LoVo (cell line): ENCODE measurements at regions not wholly inside any gene's neighbourhood (a gene's known extent, or its start where the extent isn't known, plus 50 kb on each side); places are given as distances from the start of the nearest gene placed in this dataset.
"Not testable (repeated sequence)": the region's sequence is repeated elsewhere in the genome, so short reads cannot be mapped to it uniquely, and the experiment has no call there.

Experiments
- DNase-seq: peaks from one replicate; pipeline ENCODE4 v3.0.0-alpha.2; 2016; ENCODE audit warnings: low spot score

GRCh38 chr15:93942269-93942694 is 289.1 kb upstream of the MCTP2 start:
- no peak for DNase-seq

- no peak for DNase-seq
These were observed 289.7 kb upstream of the MCTP2 start for GRCh38 chr15:93941697-93942096.

GRCh38 chr15:93940226-93940625 is 291.1 kb upstream of the MCTP2 start:
- DNase-seq: no peak

GRCh38 chr15:93932164-93932776 is 299.1 kb upstream of the MCTP2 start:
- DNase-seq: no peak

DNA sequence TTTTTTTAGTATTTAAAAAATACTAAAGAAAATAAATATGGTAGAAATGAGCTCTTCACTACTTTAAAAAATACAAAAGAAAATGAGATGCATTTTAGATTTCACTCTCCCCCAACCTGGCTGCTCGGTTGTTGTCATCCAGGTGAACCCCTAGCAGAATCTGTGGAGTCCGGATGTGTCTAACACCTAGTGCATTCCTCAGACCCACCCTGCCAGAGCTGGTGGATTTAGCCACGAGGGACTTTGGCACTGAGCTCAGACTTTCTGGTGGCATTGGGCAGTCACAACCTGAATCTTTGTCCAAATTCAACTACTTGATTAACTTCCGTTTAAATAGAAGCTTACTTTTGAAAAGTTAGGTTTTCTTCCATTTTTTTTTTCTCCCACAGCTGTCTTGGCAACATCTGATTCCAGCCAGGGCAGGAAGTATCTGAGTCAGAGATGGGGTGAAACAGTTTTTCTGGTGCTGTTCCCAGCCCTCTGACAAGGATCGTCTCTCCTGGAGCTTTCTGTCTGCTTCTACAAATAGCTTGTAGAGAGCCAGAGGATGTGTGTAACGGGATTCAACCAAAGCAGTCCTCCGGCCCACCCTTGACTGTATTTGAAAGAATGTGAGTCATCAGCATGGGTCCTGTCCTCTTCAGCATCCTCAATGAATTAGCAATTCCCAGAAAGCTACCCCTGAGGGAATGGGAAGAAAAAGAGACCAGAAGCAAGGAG is 301.8 kb upstream of the MCTP2 start:
- peak; percentile 45 for DNase-seq

DNA sequence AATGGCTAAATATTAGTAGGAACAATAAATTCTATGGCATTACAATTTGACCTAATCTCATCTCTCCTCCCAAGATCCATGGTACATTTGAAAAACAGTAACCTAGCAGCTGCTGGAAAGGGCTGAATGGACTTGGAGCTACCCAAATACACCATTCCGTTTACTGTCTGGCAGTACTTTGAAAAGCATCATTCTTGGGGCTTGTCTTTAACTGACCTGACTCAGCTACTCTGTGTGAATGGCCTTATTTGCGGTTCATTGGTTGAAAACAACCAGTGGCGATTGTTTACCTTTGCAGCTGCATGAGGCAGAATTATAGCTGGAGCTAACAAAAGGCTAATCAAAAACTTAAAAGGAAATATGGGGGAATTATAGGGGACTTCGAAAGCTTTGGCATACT is 311.2 kb upstream of the MCTP2 start:
- DNase-seq: no peak

DNA sequence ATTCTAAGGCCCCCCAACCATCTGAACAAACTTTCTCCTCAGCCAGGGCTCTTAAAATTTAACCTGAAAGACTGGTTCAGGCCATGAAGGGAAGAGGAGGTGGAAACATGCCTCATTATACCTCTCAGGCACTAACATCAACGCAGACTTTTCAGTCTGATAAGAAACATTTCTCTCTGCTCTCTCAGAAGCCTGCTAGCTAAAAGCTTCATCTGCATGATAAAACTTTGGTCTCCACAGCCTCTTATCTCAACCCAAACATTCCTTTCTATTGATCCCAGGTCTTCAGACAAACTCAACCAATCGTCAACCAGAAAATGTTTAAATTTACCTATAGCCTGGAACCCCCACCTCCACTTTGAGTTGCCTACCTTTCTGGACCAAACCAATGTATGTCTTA is 312.6 kb upstream of the MCTP2 start:
- DNase-seq: not testable (repeated sequence)

GRCh38 chr15:93917181-93917580 is 314.2 kb upstream of the MCTP2 start:
- DNase-seq: no peak

DNA sequence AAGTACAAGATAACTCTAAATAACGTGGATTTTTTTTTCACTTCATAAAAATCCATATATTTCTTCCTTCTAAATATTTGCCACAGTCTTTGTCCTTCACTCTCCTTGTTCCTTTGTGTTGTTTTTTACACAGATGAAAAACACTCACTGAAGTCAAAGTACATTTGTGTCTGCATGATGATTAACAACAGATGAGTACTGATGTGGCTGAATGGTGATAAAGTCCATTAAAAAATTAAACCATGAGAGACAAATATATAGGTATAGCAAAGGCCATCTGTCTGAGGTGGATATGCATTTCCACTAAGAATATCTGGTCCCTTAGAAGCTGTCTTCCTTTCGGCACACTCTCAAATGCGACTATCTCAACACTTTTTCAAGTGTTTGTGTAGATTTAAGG is 317.5 kb upstream of the MCTP2 start:
- no peak for DNase-seq

GRCh38 chr15:93913310-93913709 is 318.1 kb upstream of the MCTP2 start:
- DNase-seq: no peak

DNA sequence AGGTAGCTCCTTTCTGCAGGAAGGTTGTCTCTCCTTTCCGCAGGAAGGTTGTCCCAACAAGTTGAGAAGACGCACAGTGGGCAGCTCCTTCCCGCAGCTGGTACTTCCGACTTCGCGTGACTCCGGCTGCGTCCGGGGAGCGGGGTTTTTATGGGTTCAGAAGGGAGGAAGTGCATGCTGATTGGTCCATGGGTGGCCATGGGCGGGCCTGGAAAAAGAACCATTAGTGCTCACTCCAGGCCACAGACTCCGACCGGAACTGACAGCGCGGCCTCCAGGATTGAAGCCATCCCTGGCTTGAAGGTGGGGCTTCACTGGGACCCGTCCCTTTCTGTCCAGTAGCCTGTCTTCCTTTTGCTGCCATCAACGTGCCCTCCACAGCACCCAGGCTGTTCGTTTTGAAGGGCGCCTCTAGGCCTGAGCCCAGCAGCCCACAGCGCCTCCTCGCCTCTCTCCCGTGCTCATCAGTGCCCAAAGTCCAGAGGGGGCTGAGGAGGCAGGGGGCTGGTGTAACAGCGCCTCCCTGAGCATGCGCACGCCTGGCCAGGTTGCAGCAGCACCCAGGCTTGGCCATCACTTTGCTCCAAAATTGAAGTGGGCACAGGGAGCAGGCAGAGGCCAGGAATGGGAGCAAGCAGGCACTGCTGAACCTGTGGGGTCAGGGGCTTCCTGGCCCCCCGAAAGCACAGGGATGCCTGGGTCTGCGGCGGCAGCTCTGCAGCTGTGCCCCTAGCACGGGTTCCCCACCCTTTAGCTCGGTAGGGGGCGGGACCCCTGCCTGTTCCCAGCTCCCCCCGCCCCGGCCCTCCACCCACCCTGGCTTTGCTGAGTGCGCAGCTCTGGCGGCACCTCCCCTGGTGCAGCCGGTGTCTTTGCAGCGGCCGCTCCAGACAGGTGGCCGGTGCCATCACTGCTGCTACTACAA is 330.6 kb upstream of the MCTP2 start:
- DNase-seq: no peak

GRCh38 chr15:93899817-93900216 is 331.5 kb upstream of the MCTP2 start:
- DNase-seq: no peak

DNA sequence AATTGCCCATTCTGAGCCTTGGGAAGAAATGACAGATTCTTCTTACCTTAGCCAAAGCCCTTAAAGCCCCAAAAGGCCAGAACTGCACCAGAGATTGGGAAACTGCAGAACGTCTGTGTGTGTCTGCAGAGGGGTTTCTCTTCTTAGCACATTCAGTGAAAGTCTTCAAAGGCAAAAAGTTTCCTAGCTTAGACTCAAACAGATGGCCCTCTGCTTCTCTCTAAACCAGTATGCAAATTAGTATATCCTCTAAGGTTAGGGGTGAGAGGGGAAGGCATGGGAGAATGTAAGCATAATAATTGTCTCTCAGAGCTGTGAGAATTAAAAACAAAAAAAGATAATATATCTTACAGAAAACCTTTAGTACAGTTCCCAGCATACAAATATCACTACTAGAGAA is 334.0 kb upstream of the MCTP2 start:
- no peak for DNase-seq

DNA sequence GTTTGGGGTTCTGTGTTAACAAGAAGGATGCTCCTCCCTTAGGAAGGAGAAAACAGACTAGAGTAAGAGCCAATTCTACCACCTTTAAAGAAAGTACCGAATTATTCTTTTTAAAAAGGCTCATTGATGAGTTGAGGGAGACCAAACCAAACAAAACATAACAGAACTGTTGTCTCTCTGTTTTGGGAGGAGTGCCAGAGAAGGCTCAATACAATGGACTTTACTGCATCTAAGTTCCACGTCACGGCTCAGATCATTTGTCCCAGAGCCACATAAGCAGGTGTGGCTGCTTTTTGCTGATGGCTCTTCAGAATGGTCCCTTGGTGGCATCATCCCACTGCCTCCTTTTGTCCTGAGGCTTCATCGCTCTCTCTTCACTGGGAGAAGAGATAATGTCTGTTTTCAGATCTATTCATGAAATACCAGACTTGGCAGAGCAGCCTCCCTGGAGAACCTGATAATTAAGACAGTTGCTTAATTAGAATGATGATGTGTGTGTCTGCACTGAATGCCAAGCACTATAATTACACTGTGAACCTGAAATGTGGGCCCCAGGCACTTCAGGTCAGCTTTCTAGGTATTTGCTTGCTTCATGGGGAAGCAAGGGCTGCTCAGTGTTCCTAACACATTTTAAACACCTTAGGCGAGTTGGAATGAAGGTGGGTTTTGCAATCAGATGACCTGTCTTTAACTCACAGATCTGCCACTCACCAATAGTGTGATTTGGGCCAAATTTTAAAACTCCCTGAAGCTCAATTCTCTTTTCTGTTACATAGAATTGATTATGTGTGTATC is 335.2 kb upstream of the MCTP2 start:
- DNase-seq: no peak

DNA sequence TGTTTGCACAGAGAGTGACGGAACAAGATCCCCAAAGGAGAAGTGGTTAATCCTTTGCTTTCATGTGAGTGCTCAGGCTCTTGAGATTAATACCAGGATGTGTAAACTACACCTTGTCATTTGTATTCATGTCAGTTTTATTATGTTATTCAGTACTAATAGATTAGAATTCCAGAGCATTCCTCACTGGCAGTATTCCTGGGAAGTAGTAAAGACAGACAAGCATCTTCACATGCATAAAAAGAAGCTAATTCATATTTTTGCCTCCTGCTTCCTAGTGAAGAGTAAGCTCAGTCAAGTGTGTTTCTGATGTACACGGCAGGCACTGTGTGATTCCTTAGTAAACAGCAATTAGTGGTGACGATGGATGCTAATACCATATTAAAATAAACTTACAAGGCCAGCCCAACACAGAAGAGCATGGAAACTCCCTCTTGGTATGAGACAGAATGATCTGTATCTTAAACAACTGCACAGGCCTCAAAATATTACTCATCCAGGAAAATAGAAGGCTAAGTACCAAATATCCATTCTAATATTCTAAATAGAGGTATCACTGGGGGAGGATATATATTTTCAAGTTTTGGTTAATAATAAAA is 336.8 kb upstream of the MCTP2 start:
- no peak for DNase-seq

- DNase-seq: no peak
These were observed 344.2 kb upstream of the MCTP2 start for GRCh38 chr15:93887151-93887550.

DNA sequence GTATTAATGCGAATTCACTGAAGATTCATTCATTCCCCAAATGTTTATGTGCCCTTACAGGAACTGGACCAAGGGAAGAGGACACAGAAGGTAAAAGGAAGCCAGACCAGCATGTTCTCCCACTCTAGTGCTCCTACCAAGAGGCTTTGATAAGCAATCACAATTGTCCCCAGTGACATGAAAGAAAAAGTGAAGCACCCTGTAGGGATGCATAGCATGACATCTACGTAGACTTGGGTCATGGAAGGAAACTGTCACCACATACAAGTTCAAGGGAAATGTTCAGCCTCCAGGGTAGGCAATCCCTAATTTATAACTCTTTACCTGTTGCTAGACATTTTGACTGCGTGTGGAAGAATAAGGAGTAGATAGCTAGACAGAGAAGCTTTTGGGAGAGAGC is 348.6 kb upstream of the MCTP2 start:
- DNase-seq: no peak

DNA sequence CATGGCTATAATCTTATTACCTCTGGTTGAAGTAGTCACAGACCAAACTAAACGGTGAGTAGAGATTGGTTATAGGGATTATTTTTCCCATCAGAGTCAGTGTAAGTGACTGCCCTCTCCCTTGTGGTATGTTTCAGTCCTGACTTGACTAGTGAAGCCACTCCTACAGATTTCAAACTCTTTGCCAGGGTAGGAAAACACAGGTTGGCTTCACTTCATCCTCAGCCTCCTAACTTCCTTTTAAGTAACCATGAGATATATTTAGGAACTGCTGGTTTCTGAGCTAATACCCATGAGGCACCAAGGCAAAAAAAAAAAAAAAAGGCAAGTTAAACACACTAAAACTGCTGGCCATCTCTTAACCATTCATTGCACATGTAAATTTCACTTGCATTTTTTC is 349.2 kb upstream of the MCTP2 start:
- no peak for DNase-seq

GRCh38 chr15:93881310-93881709 is 350.1 kb upstream of the MCTP2 start:
- no peak for DNase-seq

DNA sequence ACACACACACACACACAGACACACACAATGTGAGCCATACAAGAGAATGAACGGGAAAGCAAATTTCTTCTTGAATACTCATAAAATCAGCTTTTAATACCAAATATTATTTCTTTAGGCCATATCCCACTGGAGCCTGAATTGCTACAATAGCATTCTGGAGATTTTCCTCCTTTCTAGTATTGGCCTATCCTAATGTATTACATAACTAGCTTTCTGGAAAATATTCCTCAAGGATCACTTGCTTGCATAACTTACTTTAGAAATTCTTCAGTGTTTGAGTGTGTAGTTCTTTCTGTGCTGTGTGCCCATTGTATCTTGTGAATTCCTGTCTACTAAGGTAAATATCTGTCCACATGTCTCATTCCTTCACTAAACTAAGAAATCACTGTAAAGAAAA is 351.0 kb upstream of the MCTP2 start:
- no peak for DNase-seq

DNA sequence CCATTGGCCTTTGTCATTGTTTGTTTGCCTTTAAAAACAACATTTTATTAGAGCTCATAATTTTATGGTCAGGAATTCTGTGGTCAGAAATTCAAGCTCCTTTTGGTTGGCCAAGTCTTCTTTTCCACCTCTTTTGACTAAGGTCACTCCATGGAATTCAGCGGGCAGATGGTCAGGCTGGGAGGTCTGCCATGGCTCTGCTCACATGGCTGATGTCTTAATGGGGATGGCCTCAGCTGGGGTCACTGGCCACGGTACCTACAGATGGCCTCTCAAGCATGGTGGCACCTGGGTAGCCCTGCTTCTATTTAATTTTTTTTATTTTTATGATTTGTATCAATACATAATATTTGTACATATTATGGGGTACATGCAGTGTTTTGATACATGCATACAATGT is 360.8 kb upstream of the MCTP2 start:
- DNase-seq: no peak

GRCh38 chr15:93866948-93867347 is 364.4 kb upstream of the MCTP2 start:
- DNase-seq: no peak
